ENCODE measurements at regions not wholly inside any gene's neighbourhood (a gene's known extent, or its start where the extent isn't known, plus 50 kb on each side); places are given as distances from the start of the nearest gene placed in this dataset.

GRCh38 chr11:115052601-115053000 is 374.3 kb downstream of the NXPE2 start:
- Mint-ChIP-seq H3K4me3 (ENCODE audit: unreplicated experiment) (no peak overlapping the region), H3K36me3 (ENCODE audit: low read depth, unreplicated experiment) (peaks cover 3% of the 10 kb centered on the region), H3K27me3 (ENCODE audit: low read depth, unreplicated experiment) (peaks cover 33% of the 10 kb centered on the region), H3K4me1 (ENCODE audit: low read depth, unreplicated experiment) (no peaks in the 10 kb centered on the region), H3K9me3 (ENCODE audit: unreplicated experiment) (peaks cover 21% of the 10 kb centered on the region), H3K27ac (ENCODE audit: unreplicated experiment) (no peak overlapping the region)
- no peak for FAIRE-seq
- Histone ChIP-seq H3K27me3 (ENCODE audit: insufficient read depth, low read length) (no peaks in the 10 kb centered on the region), H3K4me3 (ENCODE audit: insufficient read depth, low read depth, low read length) (no peak overlapping the region), H3K36me3 (ENCODE audit: insufficient read depth, low read length) (no peaks in the 10 kb centered on the region), H3K9me3 (ENCODE audit: insufficient read depth, low read depth, low read length) (no peaks in the 10 kb centered on the region), H3K4me1 (ENCODE audit: insufficient read depth, low read length) (no peaks in the 10 kb centered on the region), H4K20me1 (ENCODE audit: insufficient read depth, low read length) (no peaks in the 10 kb centered on the region), H3K9ac (ENCODE audit: low read length) (no peak overlapping the region), H3K27ac (ENCODE audit: low read depth, low read length) (no peak overlapping the region), H3K79me2 (ENCODE audit: insufficient read depth, low read length) (no peaks in the 10 kb centered on the region), H2AFZ (ENCODE audit: low read depth, low read length) (no peak overlapping the region), H3K4me2 (ENCODE audit: low read length) (no peak overlapping the region)
- no peak for TF ChIP-seq EZH2 (IDR thresholded peaks at IDR 0.05; ENCODE audit: insufficient read depth, low read length)
- TF ChIP-seq CTCF (IDR thresholded peaks at IDR 0.05; ENCODE audit: insufficient read depth, low read depth, low read length): no peak
- no peak for DNase-seq (ENCODE audit: low read depth)

GRCh38 chr11:115054570-115055538 is 376.5 kb downstream of the NXPE2 start:
- H2AFZ ChIP-seq (ENCODE audit: low read depth, low read length): no peak overlapping the region
- H3K4me3 ChIP-seq (ENCODE audit: insufficient read depth, low read depth, low read length): no peak overlapping the region
- no peaks in the 10 kb centered on the region for H3K4me1 Mint-ChIP-seq (ENCODE audit: low read depth, unreplicated experiment)
- no peaks in the 10 kb centered on the region for H3K4me1 ChIP-seq (ENCODE audit: insufficient read depth, low read length)
- no peak overlapping the region for H3K27ac ChIP-seq (ENCODE audit: low read depth, low read length)
- DNase-seq (ENCODE audit: low read depth) (peak; percentile 60), FAIRE-seq (no peak)
- no peak overlapping the region for H3K9ac ChIP-seq (ENCODE audit: low read length)
- H3K79me2 ChIP-seq (ENCODE audit: insufficient read depth, low read length): no peaks in the 10 kb centered on the region
- no peaks in the 10 kb centered on the region for H4K20me1 ChIP-seq (ENCODE audit: insufficient read depth, low read length)
- peaks cover 3% of the 10 kb centered on the region for H3K36me3 Mint-ChIP-seq (ENCODE audit: low read depth, unreplicated experiment)
- TF ChIP-seq CTCF (IDR thresholded peaks at IDR 0.05; ENCODE audit: insufficient read depth, low read depth, low read length) (no peak), EZH2 (IDR thresholded peaks at IDR 0.05; ENCODE audit: insufficient read depth, low read length) (no peak)
- no peak overlapping the region for H3K4me2 ChIP-seq (ENCODE audit: low read length)
- H3K4me3 Mint-ChIP-seq (ENCODE audit: unreplicated experiment): no peak overlapping the region
- H3K27me3 Mint-ChIP-seq (ENCODE audit: low read depth, unreplicated experiment): peaks cover 31% of the 10 kb centered on the region
- H3K9me3 ChIP-seq (ENCODE audit: insufficient read depth, low read depth, low read length): no peaks in the 10 kb centered on the region
- peaks cover 21% of the 10 kb centered on the region for H3K9me3 Mint-ChIP-seq (ENCODE audit: unreplicated experiment)
- no peaks in the 10 kb centered on the region for H3K36me3 ChIP-seq (ENCODE audit: insufficient read depth, low read length)
- no peak overlapping the region for H3K27ac Mint-ChIP-seq (ENCODE audit: unreplicated experiment)
- no peaks in the 10 kb centered on the region for H3K27me3 ChIP-seq (ENCODE audit: insufficient read depth, low read length)

- no peaks in the 10 kb centered on the region for H3K4me1 Mint-ChIP-seq (ENCODE audit: low read depth, unreplicated experiment)
- no peak overlapping the region for H3K4me2 ChIP-seq (ENCODE audit: low read length)
- no peak overlapping the region for H2AFZ ChIP-seq (ENCODE audit: low read depth, low read length)
Observed at GRCh38 chr11:115056514-115056913, 378.2 kb downstream of the NXPE2 start.

More at GRCh38 chr11:115056514-115056913, 378.2 kb downstream of the NXPE2 start:
- DNase-seq (ENCODE audit: low read depth) (no peak), FAIRE-seq (no peak)
- H4K20me1 ChIP-seq (ENCODE audit: insufficient read depth, low read length): no peaks in the 10 kb centered on the region
- Mint-ChIP-seq H3K4me3 (ENCODE audit: unreplicated experiment) (no peak overlapping the region), H3K27ac (ENCODE audit: unreplicated experiment) (no peak overlapping the region), H3K9me3 (ENCODE audit: unreplicated experiment) (peaks cover 21% of the 10 kb centered on the region), H3K27me3 (ENCODE audit: low read depth, unreplicated experiment) (peaks cover 31% of the 10 kb centered on the region), H3K36me3 (ENCODE audit: low read depth, unreplicated experiment) (peaks cover 3% of the 10 kb centered on the region)
- H3K79me2 ChIP-seq (ENCODE audit: insufficient read depth, low read length): no peaks in the 10 kb centered on the region
- no peak overlapping the region for H3K4me3 ChIP-seq (ENCODE audit: insufficient read depth, low read depth, low read length)
- TF ChIP-seq EZH2 (IDR thresholded peaks at IDR 0.05; ENCODE audit: insufficient read depth, low read length): no peak
- no peak for TF ChIP-seq CTCF (IDR thresholded peaks at IDR 0.05; ENCODE audit: insufficient read depth, low read depth, low read length)
- H3K9me3 ChIP-seq (ENCODE audit: insufficient read depth, low read depth, low read length): no peaks in the 10 kb centered on the region
- no peaks in the 10 kb centered on the region for H3K36me3 ChIP-seq (ENCODE audit: insufficient read depth, low read length)
- H3K4me1 ChIP-seq (ENCODE audit: insufficient read depth, low read length): no peaks in the 10 kb centered on the region
- no peak overlapping the region for H3K27ac ChIP-seq (ENCODE audit: low read depth, low read length)
- H3K9ac ChIP-seq (ENCODE audit: low read length): no peak overlapping the region
- H3K27me3 ChIP-seq (ENCODE audit: insufficient read depth, low read length): no peaks in the 10 kb centered on the region

All from astrocyte (in vitro differentiated cells and primary cell).